ENCODE measurements at regions not wholly inside any gene's neighbourhood (a gene's known extent, or its start where the extent isn't known, plus 50 kb on each side); places are given as distances from the start of the nearest gene placed in this dataset.

DNA sequence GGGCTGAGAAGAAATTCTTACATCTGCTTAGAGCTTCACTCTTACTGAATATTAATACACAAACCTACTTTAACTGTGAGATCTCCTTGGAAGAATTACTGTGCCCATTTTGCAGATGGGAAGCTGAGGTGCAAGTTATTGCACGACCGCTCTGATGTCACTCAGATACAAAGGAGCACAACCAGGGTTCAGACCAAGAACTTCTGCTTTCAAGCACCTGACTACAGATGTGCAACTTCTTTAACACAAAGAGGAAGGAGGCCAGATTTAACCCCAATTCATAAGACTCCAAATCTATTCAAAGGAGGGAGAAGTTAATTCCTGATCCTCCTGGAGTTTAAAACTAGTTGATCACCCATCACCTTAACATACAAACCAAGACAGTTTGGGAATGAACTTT, 232.6 kb downstream of the VRK1 start:
- TF ChIP-seq, protein P1, sequence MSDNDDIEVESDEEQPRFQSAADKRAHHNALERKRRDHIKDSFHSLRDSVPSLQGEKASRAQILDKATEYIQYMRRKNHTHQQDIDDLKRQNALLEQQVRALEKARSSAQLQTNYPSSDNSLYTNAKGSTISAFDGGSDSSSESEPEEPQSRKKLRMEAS (IDR thresholded peaks at IDR 0.05; ENCODE audit: low read depth, low read length): no peak
- TF ChIP-seq CTCF (IDR thresholded peaks at IDR 0.05; ENCODE audit: low read depth, low read length) (no peak), POLR2A (IDR thresholded peaks at IDR 0.05; ENCODE audit: extremely low read depth, insufficient read length) (no peak)

All from NB4 (cell line).